Kidney glomerular epithelial cell (primary cell): ENCODE measurements at regions not wholly inside any gene's neighbourhood (a gene's known extent, or its start where the extent isn't known, plus 50 kb on each side); places are given as distances from the start of the nearest gene placed in this dataset.
"Not testable (repeated sequence)": the region's sequence is repeated elsewhere in the genome, so short reads cannot be mapped to it uniquely, and the experiment has no call there.

Experiments used
- DNase-seq: peaks from one replicate; lab custom pipeline; 2025; lab: John Stamatoyannopoulos, UW

- DNase-seq: not testable (repeated sequence)
Observed at GRCh38 chr12:8282181-8282580, 54.8 kb upstream of the FAM90A1 start.

- not testable (repeated sequence) for DNase-seq
Observed at GRCh38 chr12:8285681-8286080, 58.3 kb upstream of the FAM90A1 start.

GRCh38 chr12:8291764-8292163 is 64.3 kb upstream of the FAM90A1 start:
- DNase-seq: not testable (repeated sequence)

- DNase-seq: not testable (repeated sequence)
Observed at GRCh38 chr12:8294662-8295061, 67.2 kb upstream of the FAM90A1 start.

- DNase-seq: not testable (repeated sequence)
Observed at GRCh38 chr12:8308611-8309010, 81.2 kb upstream of the FAM90A1 start.

GRCh38 chr12:8315997-8316396 is 88.6 kb upstream of the FAM90A1 start:
- not testable (repeated sequence) for DNase-seq

- DNase-seq: not testable (repeated sequence)
Observed at GRCh38 chr12:8317675-8318074, 90.3 kb upstream of the FAM90A1 start.

GRCh38 chr12:8320251-8320730 is 92.9 kb upstream of the FAM90A1 start:
- peak; percentile 4 for DNase-seq

- DNase-seq: not testable (repeated sequence)
Observed at GRCh38 chr12:8320791-8321370, 93.5 kb upstream of the FAM90A1 start.

- DNase-seq: not testable (repeated sequence)
Observed at GRCh38 chr12:8325145-8325839, 97.9 kb upstream of the FAM90A1 start.

GRCh38 chr12:8328835-8329234 is 101.4 kb upstream of the FAM90A1 start:
- DNase-seq: not testable (repeated sequence)

GRCh38 chr12:8332373-8332772 is 105.0 kb upstream of the FAM90A1 start:
- not testable (repeated sequence) for DNase-seq

GRCh38 chr12:8351073-8351472 is 104.7 kb upstream of the CLEC6A start:
- DNase-seq: not testable (repeated sequence)

- DNase-seq: not testable (repeated sequence)
Observed at GRCh38 chr12:8354741-8355140, 101.0 kb upstream of the CLEC6A start.

- not testable (repeated sequence) for DNase-seq
Observed at GRCh38 chr12:8355531-8355930, 100.2 kb upstream of the CLEC6A start.

GRCh38 chr12:8373744-8374143 is 82.0 kb upstream of the CLEC6A start:
- DNase-seq: not testable (repeated sequence)

- not testable (repeated sequence) for DNase-seq
Observed at GRCh38 chr12:8375122-8375521, 80.6 kb upstream of the CLEC6A start.

GRCh38 chr12:8377756-8378155 is 78.0 kb upstream of the CLEC6A start:
- not testable (repeated sequence) for DNase-seq

GRCh38 chr12:8382556-8382955 is 73.2 kb upstream of the CLEC6A start:
- not testable (repeated sequence) for DNase-seq

- not testable (repeated sequence) for DNase-seq
Observed at GRCh38 chr12:8384686-8385085, 71.1 kb upstream of the CLEC6A start.

GRCh38 chr12:8385431-8385830 is 70.3 kb upstream of the CLEC6A start:
- not testable (repeated sequence) for DNase-seq

GRCh38 chr12:8386661-8387060 is 69.1 kb upstream of the CLEC6A start:
- not testable (repeated sequence) for DNase-seq

- not testable (repeated sequence) for DNase-seq
Observed at GRCh38 chr12:8389296-8389695, 66.5 kb upstream of the CLEC6A start.
